SK-N-MC (cell line): ENCODE measurements at regions not wholly inside any gene's neighbourhood (a gene's known extent, or its start where the extent isn't known, plus 50 kb on each side); places are given as distances from the start of the nearest gene placed in this dataset.

Source experiments
- EZH2 ChIP-seq: fragments of 200-600 bp; sonication (generic); IDR thresholded peaks from one replicate; pipeline ENCODE4 v1.6.1; 2017; ENCODE audit warnings: antibody characterized with exemption
- FOXP2 ChIP-seq: optimal IDR thresholded peaks from 2 replicates; pipeline ENCODE3; 2011; ENCODE audit warnings: mild to moderate bottlenecking, moderate library complexity; ENCODE audit not compliant: insufficient read depth; ENCODE audit errors: extremely low read length, control extremely low read depth
- POLR2AphosphoS5 ChIP-seq: IDR thresholded peaks from 2 replicates; pipeline ENCODE4 v1.6.1; 2012; ENCODE audit warnings: mild to moderate bottlenecking, low read depth, low read length, borderline replicate concordance

- TF ChIP-seq EZH2 (no peak), POLR2AphosphoS5 (no peak), FOXP2 (no peak)
These were observed 65.6 kb upstream of the IRF2BP2 start for GRCh38 chr1:234675572-234675971.
